ENCODE measurements at regions not wholly inside any gene's neighbourhood (a gene's known extent, or its start where the extent isn't known, plus 50 kb on each side); places are given as distances from the start of the nearest gene placed in this dataset.

- TF ChIP-seq CTCF (IDR thresholded peaks at IDR 0.05; ENCODE audit: poor library complexity), result peak; percentile 49
- TF ChIP-seq EZH2 (IDR thresholded peaks at IDR 0.05; ENCODE audit: borderline replicate concordance), result no peak
These were observed 64.0 kb upstream of the FGF13 start for GRCh38 chrX:138775517-138775916.
